ENCODE measurements at regions not wholly inside any gene's neighbourhood (a gene's known extent, or its start where the extent isn't known, plus 50 kb on each side); places are given as distances from the start of the nearest gene placed in this dataset.

DNA sequence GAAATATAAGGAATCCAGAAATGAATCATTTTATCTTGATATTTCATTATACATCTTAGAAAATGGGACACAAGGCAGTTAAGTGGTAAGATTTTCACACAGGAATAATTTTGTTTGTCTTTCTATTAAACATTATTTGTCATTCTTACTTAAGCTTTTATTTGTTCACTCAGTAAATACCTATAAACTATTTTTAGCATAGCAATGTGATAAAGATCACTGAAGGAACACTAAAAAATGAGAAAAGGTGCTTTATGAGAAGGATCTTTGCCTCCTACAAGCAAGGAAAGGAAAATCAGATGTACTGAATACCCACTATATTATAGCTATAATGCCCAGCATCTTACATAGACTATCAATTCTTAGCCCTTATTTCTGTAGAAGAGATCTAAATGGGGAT is 176.2 kb upstream of the NYAP2 start:
- DNase-seq (ENCODE audit: low read depth in 1 of 2, low spot score in 1 of 2): no peak
- no peak overlapping the region for H3K27ac ChIP-seq (replicated peaks)
- H3K27me3 ChIP-seq (ENCODE audit: insufficient read depth, poor library complexity, severe bottlenecking): no peaks in the 10 kb centered on the region
- TF ChIP-seq GABPA (IDR thresholded peaks at IDR 0.05; ENCODE audit: low read depth): no peak
- TF ChIP-seq, protein P1, sequence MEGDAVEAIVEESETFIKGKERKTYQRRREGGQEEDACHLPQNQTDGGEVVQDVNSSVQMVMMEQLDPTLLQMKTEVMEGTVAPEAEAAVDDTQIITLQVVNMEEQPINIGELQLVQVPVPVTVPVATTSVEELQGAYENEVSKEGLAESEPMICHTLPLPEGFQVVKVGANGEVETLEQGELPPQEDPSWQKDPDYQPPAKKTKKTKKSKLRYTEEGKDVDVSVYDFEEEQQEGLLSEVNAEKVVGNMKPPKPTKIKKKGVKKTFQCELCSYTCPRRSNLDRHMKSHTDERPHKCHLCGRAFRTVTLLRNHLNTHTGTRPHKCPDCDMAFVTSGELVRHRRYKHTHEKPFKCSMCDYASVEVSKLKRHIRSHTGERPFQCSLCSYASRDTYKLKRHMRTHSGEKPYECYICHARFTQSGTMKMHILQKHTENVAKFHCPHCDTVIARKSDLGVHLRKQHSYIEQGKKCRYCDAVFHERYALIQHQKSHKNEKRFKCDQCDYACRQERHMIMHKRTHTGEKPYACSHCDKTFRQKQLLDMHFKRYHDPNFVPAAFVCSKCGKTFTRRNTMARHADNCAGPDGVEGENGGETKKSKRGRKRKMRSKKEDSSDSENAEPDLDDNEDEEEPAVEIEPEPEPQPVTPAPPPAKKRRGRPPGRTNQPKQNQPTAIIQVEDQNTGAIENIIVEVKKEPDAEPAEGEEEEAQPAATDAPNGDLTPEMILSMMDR (IDR thresholded peaks at IDR 0.05; ENCODE audit: insufficient read depth, low read length): no peak
- no peak for TF ChIP-seq POLR2AphosphoS5 (IDR thresholded peaks at IDR 0.05; ENCODE audit: low read depth)
- TF ChIP-seq, protein P2, sequence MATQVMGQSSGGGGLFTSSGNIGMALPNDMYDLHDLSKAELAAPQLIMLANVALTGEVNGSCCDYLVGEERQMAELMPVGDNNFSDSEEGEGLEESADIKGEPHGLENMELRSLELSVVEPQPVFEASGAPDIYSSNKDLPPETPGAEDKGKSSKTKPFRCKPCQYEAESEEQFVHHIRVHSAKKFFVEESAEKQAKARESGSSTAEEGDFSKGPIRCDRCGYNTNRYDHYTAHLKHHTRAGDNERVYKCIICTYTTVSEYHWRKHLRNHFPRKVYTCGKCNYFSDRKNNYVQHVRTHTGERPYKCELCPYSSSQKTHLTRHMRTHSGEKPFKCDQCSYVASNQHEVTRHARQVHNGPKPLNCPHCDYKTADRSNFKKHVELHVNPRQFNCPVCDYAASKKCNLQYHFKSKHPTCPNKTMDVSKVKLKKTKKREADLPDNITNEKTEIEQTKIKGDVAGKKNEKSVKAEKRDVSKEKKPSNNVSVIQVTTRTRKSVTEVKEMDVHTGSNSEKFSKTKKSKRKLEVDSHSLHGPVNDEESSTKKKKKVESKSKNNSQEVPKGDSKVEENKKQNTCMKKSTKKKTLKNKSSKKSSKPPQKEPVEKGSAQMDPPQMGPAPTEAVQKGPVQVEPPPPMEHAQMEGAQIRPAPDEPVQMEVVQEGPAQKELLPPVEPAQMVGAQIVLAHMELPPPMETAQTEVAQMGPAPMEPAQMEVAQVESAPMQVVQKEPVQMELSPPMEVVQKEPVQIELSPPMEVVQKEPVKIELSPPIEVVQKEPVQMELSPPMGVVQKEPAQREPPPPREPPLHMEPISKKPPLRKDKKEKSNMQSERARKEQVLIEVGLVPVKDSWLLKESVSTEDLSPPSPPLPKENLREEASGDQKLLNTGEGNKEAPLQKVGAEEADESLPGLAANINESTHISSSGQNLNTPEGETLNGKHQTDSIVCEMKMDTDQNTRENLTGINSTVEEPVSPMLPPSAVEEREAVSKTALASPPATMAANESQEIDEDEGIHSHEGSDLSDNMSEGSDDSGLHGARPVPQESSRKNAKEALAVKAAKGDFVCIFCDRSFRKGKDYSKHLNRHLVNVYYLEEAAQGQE (IDR thresholded peaks at IDR 0.05; ENCODE audit: insufficient replicate concordance, low read depth): no peak
- no peak for TF ChIP-seq SPI1 (IDR thresholded peaks at IDR 0.05; ENCODE audit: borderline replicate concordance, low read depth)
- H3K4me3 ChIP-seq (replicated peaks; ENCODE audit: insufficient read depth, low read length): no peak overlapping the region

GRCh38 chr2:225207471-225207870 is 165.2 kb upstream of the DOCK10 start:
- DNase-seq (ENCODE audit: low read depth in 1 of 2, low spot score in 1 of 2): no peak
- Histone ChIP-seq H3K27ac (replicated peaks) (no peak overlapping the region), H3K4me3 (replicated peaks; ENCODE audit: insufficient read depth, low read length) (no peak overlapping the region), H3K27me3 (ENCODE audit: insufficient read depth, poor library complexity, severe bottlenecking) (no peaks in the 10 kb centered on the region)
- TF ChIP-seq SPI1 (IDR thresholded peaks at IDR 0.05; ENCODE audit: borderline replicate concordance, low read depth) (no peak), POLR2AphosphoS5 (IDR thresholded peaks at IDR 0.05; ENCODE audit: low read depth) (no peak), GABPA (IDR thresholded peaks at IDR 0.05; ENCODE audit: low read depth) (no peak)
- TF ChIP-seq, protein P1 (IDR thresholded peaks at IDR 0.05; ENCODE audit: insufficient read depth, low read length): no peak
- TF ChIP-seq, protein P2 (IDR thresholded peaks at IDR 0.05; ENCODE audit: insufficient replicate concordance, low read depth): no peak

DNA sequence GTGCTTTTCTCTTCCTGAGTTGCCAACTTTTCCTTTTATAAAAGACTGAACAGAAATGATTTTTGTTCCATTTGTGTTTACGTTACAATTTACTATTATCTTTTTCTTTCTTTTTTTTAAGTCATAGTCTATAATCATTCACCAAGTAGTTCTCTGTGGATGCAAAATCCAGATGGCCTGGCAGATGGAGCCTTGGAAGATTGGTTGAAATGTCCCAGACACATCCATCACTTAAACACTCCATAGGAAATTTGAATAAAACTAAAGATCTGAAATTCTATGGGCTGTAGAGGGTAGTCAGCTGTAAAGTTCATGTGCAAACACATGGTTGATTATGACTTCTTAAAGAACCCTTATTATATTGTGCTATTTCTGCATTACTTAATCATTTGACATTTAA is 164.8 kb upstream of the DOCK10 start:
- H3K27me3 ChIP-seq (ENCODE audit: insufficient read depth, poor library complexity, severe bottlenecking): no peaks in the 10 kb centered on the region
- DNase-seq (ENCODE audit: low read depth in 1 of 2, low spot score in 1 of 2): no peak
- TF ChIP-seq POLR2AphosphoS5 (IDR thresholded peaks at IDR 0.05; ENCODE audit: low read depth) (no peak), SPI1 (IDR thresholded peaks at IDR 0.05; ENCODE audit: borderline replicate concordance, low read depth) (no peak), GABPA (IDR thresholded peaks at IDR 0.05; ENCODE audit: low read depth) (no peak)
- TF ChIP-seq, protein P1 (IDR thresholded peaks at IDR 0.05; ENCODE audit: insufficient read depth, low read length): no peak
- TF ChIP-seq, protein P2 (IDR thresholded peaks at IDR 0.05; ENCODE audit: insufficient replicate concordance, low read depth): no peak
- H3K27ac ChIP-seq (replicated peaks): no peak overlapping the region
- no peak overlapping the region for H3K4me3 ChIP-seq (replicated peaks; ENCODE audit: insufficient read depth, low read length)
